WTC11 (cell line): ENCODE measurements at regions not wholly inside any gene's neighbourhood (a gene's known extent, or its start where the extent isn't known, plus 50 kb on each side); places are given as distances from the start of the nearest gene placed in this dataset.

Source experiments
- ATAC-seq: fragments of 200-7000 bp; cut with Tn5 transposase; 2 replicates; pipeline ENCODE4 v1.10.0; 2021; ENCODE audit warnings: mild to moderate bottlenecking, moderate library complexity
- CTCF ChIA-PET: fragments of 300-600 bp; sonication (Branson Sonifier 250); formaldehyde crosslinking; loops from one replicate; lab custom pipeline; 2021; ENCODE audit warnings: antibody characterized with exemption; lab: Charles Lee
- POLR2A ChIA-PET: fragments of 350-600 bp; sonication (Branson Sonifier 250); formaldehyde crosslinking; loops from one replicate; lab custom pipeline; 2021; ENCODE audit warnings: antibody characterized with exemption; lab: Charles Lee
- DNase-seq: peaks from one replicate; pipeline ENCODE4 v3.0.0; 2021; ENCODE audit warnings: low spot score
- H3K27ac Mint-ChIP-seq: 2 replicates; pipeline ENCODE4 v1.8.0; 2021; ENCODE audit warnings: mixed read lengths
- H3K27me3 Mint-ChIP-seq: 2 replicates; pipeline ENCODE4 v1.8.0; 2021; ENCODE audit warnings: low read depth, mild to moderate bottlenecking, moderate library complexity, mixed read lengths
- H3K36me3 Mint-ChIP-seq: 2 replicates; pipeline ENCODE4 v1.8.0; 2021; ENCODE audit warnings: mixed read lengths
- H3K4me1 Mint-ChIP-seq: 2 replicates; pipeline ENCODE4 v1.8.0; 2022; ENCODE audit warnings: mixed read lengths
- H3K4me3 Mint-ChIP-seq: 2 replicates; pipeline ENCODE4 v1.8.0; 2021; ENCODE audit warnings: mild to moderate bottlenecking, moderate library complexity, mixed read lengths
- H3K9me3 Mint-ChIP-seq: 2 replicates; pipeline ENCODE4 v1.8.0; 2021; ENCODE audit warnings: mixed read lengths
- AR ChIP-seq: fragments of 250-450 bp; sonication (Bioruptor Pico); IDR thresholded peaks from 2 replicates; pipeline ENCODE4 v1.9.0; 2021; ENCODE audit warnings: mild to moderate bottlenecking
- ELF4 ChIP-seq: sonication (generic); formaldehyde crosslinking; IDR thresholded peaks from 2 replicates; pipeline ENCODE4 v1.8.1; 2022; ENCODE audit warnings: low read depth, mild to moderate bottlenecking, moderate library complexity, missing genetic modification reagents
- ETV6 ChIP-seq: sonication (generic); formaldehyde crosslinking; IDR thresholded peaks from 2 replicates; pipeline ENCODE4 v1.8.1; 2022; ENCODE audit warnings: mild to moderate bottlenecking, missing genetic modification reagents
- FOXK1 ChIP-seq: sonication (generic); formaldehyde crosslinking; IDR thresholded peaks from 2 replicates; pipeline ENCODE4 v1.8.0; 2022; ENCODE audit warnings: mild to moderate bottlenecking, moderate library complexity, missing genetic modification reagents
- GABPB1 ChIP-seq: sonication (generic); formaldehyde crosslinking; IDR thresholded peaks from 2 replicates; pipeline ENCODE4 v1.8.1; 2023; ENCODE audit warnings: mild to moderate bottlenecking, missing genetic modification reagents
- MAX ChIP-seq: sonication (generic); formaldehyde crosslinking; IDR thresholded peaks from 2 replicates; pipeline ENCODE4 v1.8.0; 2022; ENCODE audit warnings: mild to moderate bottlenecking, missing genetic modification reagents
- MYBL2 ChIP-seq: sonication (generic); formaldehyde crosslinking; IDR thresholded peaks from 2 replicates; pipeline ENCODE4 v1.8.1; 2023; ENCODE audit warnings: mild to moderate bottlenecking, moderate library complexity, missing genetic modification reagents
- NFE2L1 ChIP-seq: sonication (generic); formaldehyde crosslinking; IDR thresholded peaks from 2 replicates; pipeline ENCODE4 v1.8.1; 2023; ENCODE audit warnings: missing genetic modification reagents
- OVOL2 ChIP-seq: fragments of 250-450 bp; sonication (Bioruptor Pico); IDR thresholded peaks from 2 replicates; pipeline ENCODE4 v1.9.0; 2021; ENCODE audit warnings: mild to moderate bottlenecking, borderline replicate concordance
- RORB ChIP-seq: fragments of 250-450 bp; sonication (Bioruptor Pico); IDR thresholded peaks from 2 replicates; pipeline ENCODE4 v1.9.0; 2021; ENCODE audit warnings: mild to moderate bottlenecking
- SOX15 ChIP-seq: fragments of 250-450 bp; sonication (Bioruptor Pico); IDR thresholded peaks from 2 replicates; pipeline ENCODE4 v1.9.0; 2021; ENCODE audit warnings: mild to moderate bottlenecking
- TCF7 ChIP-seq: sonication (generic); formaldehyde crosslinking; IDR thresholded peaks from 2 replicates; pipeline ENCODE4 v1.8.0; 2022; ENCODE audit warnings: mild to moderate bottlenecking, low read depth, missing genetic modification reagents, moderate library complexity
- USF2 ChIP-seq: sonication (generic); formaldehyde crosslinking; IDR thresholded peaks from 2 replicates; pipeline ENCODE4 v1.8.1; 2023; ENCODE audit warnings: mild to moderate bottlenecking, missing genetic modification reagents, moderate library complexity
- ZNF219 ChIP-seq: sonication (generic); formaldehyde crosslinking; IDR thresholded peaks from 2 replicates; pipeline ENCODE4 v1.8.0; 2023; ENCODE audit warnings: missing genetic modification reagents, mild to moderate bottlenecking, borderline replicate concordance
- ZNF317 ChIP-seq: sonication (generic); formaldehyde crosslinking; IDR thresholded peaks from 2 replicates; pipeline ENCODE4 v1.8.1; 2023; ENCODE audit warnings: low read depth, mild to moderate bottlenecking, moderate library complexity, missing genetic modification reagents, borderline replicate concordance
- ZNF396 ChIP-seq: fragments of 250-450 bp; sonication (Bioruptor Pico); IDR thresholded peaks from 2 replicates; pipeline ENCODE4 v1.8.0; 2021; ENCODE audit warnings: mild to moderate bottlenecking, moderate library complexity, borderline replicate concordance
- ZNF416 ChIP-seq: fragments of 250-450 bp; sonication (Bioruptor Pico); IDR thresholded peaks from 2 replicates; pipeline ENCODE4 v1.9.0; 2021; ENCODE audit warnings: mild to moderate bottlenecking, inconsistent platforms
- TF ChIP-seq, protein P1 (sequence below): sonication (generic); formaldehyde crosslinking; IDR thresholded peaks from 2 replicates; pipeline ENCODE4 v1.8.1; 2023; ENCODE audit warnings: mild to moderate bottlenecking, missing genetic modification reagents, borderline replicate concordance
- TF ChIP-seq, protein P2 (sequence below): fragments of 250-450 bp; sonication (Bioruptor Pico); IDR thresholded peaks from 2 replicates; pipeline ENCODE4 v1.9.0; 2021; ENCODE audit warnings: moderate library complexity, mild to moderate bottlenecking, inconsistent platforms, borderline replicate concordance
- TF ChIP-seq, protein P3 (sequence below): fragments of 250-450 bp; sonication (Bioruptor Pico); IDR thresholded peaks from 2 replicates; pipeline ENCODE4 v1.9.0; 2021; ENCODE audit warnings: mild to moderate bottlenecking, borderline replicate concordance

DNA sequence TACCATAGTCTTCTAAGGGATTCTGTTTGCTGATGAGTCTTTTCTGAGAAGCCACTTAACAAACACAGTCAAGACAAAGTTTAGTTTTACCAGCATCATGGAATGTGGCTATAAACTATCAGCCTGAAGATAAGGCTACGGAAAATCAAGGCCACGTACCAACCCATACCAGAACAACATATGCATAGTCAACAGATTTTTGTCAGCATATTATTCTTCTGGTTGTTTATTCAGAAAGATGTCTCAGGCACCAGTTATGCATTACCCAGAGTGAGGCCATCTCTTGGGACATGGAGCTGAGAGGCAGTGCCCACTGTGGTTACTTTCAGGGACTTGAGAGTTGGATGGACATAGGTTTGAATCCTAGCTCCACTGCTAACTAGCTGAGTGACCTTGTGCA lies 60.4 kb downstream of the SOX2 start:
- Mint-ChIP-seq H3K27me3 (no peaks in the 10 kb centered on the region), H3K27ac (no peak overlapping the region)
- TF ChIP-seq, protein P1, sequence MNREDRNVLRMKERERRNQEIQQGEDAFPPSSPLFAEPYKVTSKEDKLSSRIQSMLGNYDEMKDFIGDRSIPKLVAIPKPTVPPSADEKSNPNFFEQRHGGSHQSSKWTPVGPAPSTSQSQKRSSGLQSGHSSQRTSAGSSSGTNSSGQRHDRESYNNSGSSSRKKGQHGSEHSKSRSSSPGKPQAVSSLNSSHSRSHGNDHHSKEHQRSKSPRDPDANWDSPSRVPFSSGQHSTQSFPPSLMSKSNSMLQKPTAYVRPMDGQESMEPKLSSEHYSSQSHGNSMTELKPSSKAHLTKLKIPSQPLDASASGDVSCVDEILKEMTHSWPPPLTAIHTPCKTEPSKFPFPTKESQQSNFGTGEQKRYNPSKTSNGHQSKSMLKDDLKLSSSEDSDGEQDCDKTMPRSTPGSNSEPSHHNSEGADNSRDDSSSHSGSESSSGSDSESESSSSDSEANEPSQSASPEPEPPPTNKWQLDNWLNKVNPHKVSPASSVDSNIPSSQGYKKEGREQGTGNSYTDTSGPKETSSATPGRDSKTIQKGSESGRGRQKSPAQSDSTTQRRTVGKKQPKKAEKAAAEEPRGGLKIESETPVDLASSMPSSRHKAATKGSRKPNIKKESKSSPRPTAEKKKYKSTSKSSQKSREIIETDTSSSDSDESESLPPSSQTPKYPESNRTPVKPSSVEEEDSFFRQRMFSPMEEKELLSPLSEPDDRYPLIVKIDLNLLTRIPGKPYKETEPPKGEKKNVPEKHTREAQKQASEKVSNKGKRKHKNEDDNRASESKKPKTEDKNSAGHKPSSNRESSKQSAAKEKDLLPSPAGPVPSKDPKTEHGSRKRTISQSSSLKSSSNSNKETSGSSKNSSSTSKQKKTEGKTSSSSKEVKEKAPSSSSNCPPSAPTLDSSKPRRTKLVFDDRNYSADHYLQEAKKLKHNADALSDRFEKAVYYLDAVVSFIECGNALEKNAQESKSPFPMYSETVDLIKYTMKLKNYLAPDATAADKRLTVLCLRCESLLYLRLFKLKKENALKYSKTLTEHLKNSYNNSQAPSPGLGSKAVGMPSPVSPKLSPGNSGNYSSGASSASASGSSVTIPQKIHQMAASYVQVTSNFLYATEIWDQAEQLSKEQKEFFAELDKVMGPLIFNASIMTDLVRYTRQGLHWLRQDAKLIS (CRISPR knock-in tag): no peak
- TF ChIP-seq RORB (CRISPR knock-in tag) (no peak), NFE2L1 (CRISPR knock-in tag) (no peak), AR (CRISPR knock-in tag) (no peak)
- TF ChIP-seq, all 79 proteins: peak for 0
- POLR2A ChIA-PET: no interaction called here
- Mint-ChIP-seq H3K9me3 (no peaks in the 10 kb centered on the region), H3K4me1 (no peaks in the 10 kb centered on the region), H3K36me3 (no peaks in the 10 kb centered on the region), H3K4me3 (no peak overlapping the region)
- DNase-seq (no peak), ATAC-seq (no peak)
- CTCF ChIA-PET: interaction anchor here (0.6 kb wide), 1 partner anchor 87 kb away, joined by 4 read pairs; no protein-coding TSS in a partner anchor

- H3K27me3 Mint-ChIP-seq: no peaks in the 10 kb centered on the region
- no peaks in the 10 kb centered on the region for H3K9me3 Mint-ChIP-seq
- no peak for DNase-seq
- H3K4me1 Mint-ChIP-seq: no peaks in the 10 kb centered on the region
- ChIA-PET CTCF (no interaction called here), POLR2A (no interaction called here)
- no peaks in the 10 kb centered on the region for H3K36me3 Mint-ChIP-seq
- no peak overlapping the region for H3K27ac Mint-ChIP-seq
- no peak overlapping the region for H3K4me3 Mint-ChIP-seq
- ATAC-seq: no peak
- TF ChIP-seq TCF7: no peak
- no peak for TF ChIP-seq ELF4
- TF ChIP-seq GABPB1: no peak
- no peak for TF ChIP-seq MAX (CRISPR knock-in tag)
- TF ChIP-seq AR (CRISPR knock-in tag): no peak
- TF ChIP-seq MYBL2 (CRISPR knock-in tag): no peak
- TF ChIP-seq RORB (CRISPR knock-in tag): no peak
- TF ChIP-seq, protein P2, sequence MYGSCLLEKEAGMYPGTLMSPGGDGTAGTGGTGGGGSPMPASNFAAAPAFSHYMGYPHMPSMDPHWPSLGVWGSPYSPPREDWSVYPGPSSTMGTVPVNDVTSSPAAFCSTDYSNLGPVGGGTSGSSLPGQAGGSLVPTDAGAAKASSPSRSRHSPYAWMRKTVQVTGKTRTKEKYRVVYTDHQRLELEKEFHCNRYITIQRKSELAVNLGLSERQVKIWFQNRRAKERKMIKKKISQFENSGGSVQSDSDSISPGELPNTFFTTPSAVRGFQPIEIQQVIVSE (CRISPR knock-in tag): no peak
- no peak for TF ChIP-seq ETV6
- TF ChIP-seq, protein P3, sequence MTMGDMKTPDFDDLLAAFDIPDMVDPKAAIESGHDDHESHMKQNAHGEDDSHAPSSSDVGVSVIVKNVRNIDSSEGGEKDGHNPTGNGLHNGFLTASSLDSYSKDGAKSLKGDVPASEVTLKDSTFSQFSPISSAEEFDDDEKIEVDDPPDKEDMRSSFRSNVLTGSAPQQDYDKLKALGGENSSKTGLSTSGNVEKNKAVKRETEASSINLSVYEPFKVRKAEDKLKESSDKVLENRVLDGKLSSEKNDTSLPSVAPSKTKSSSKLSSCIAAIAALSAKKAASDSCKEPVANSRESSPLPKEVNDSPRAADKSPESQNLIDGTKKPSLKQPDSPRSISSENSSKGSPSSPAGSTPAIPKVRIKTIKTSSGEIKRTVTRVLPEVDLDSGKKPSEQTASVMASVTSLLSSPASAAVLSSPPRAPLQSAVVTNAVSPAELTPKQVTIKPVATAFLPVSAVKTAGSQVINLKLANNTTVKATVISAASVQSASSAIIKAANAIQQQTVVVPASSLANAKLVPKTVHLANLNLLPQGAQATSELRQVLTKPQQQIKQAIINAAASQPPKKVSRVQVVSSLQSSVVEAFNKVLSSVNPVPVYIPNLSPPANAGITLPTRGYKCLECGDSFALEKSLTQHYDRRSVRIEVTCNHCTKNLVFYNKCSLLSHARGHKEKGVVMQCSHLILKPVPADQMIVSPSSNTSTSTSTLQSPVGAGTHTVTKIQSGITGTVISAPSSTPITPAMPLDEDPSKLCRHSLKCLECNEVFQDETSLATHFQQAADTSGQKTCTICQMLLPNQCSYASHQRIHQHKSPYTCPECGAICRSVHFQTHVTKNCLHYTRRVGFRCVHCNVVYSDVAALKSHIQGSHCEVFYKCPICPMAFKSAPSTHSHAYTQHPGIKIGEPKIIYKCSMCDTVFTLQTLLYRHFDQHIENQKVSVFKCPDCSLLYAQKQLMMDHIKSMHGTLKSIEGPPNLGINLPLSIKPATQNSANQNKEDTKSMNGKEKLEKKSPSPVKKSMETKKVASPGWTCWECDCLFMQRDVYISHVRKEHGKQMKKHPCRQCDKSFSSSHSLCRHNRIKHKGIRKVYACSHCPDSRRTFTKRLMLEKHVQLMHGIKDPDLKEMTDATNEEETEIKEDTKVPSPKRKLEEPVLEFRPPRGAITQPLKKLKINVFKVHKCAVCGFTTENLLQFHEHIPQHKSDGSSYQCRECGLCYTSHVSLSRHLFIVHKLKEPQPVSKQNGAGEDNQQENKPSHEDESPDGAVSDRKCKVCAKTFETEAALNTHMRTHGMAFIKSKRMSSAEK (CRISPR knock-in tag): no peak
- TF ChIP-seq FOXK1: no peak
- TF ChIP-seq ZNF317 (CRISPR knock-in tag): no peak
- TF ChIP-seq ZNF219 (CRISPR knock-in tag): no peak
- no peak for TF ChIP-seq USF2 (CRISPR knock-in tag)
- no peak for TF ChIP-seq SOX15 (CRISPR knock-in tag)
- no peak for TF ChIP-seq ZNF416 (CRISPR knock-in tag)
- TF ChIP-seq ZNF396 (CRISPR knock-in tag): no peak
- TF ChIP-seq OVOL2: no peak
Measured at GRCh38 chr3:181773921-181774320, 62.2 kb downstream of the SOX2 start.
